NCI-H2227 (cell line): ENCODE measurements at regions not wholly inside any gene's neighbourhood (a gene's known extent, or its start where the extent isn't known, plus 50 kb on each side); places are given as distances from the start of the nearest gene placed in this dataset.
"Not testable (repeated sequence)": the region's sequence is repeated elsewhere in the genome, so short reads cannot be mapped to it uniquely, and the experiment has no call there.

ENCODE experiments used
- DNase-seq: peaks from one replicate; lab custom pipeline; 2025; ENCODE audit not compliant: unreplicated experiment; lab: John Stamatoyannopoulos, UW

GRCh38 chr12:23236066-23236780 is 611.3 kb downstream of the ETNK1 start:
- no peak for DNase-seq

GRCh38 chr12:23236811-23237210 is 611.8 kb downstream of the ETNK1 start:
- no peak for DNase-seq

GRCh38 chr12:23238190-23238589 is 613.2 kb downstream of the ETNK1 start:
- no peak for DNase-seq

- DNase-seq, result no peak
Measured at GRCh38 chr12:23238957-23239356, 614.0 kb downstream of the ETNK1 start.

- DNase-seq, result no peak
Measured at GRCh38 chr12:23245186-23245585, 620.2 kb downstream of the ETNK1 start.

- DNase-seq, result no peak
Measured at GRCh38 chr12:23253191-23253590, 628.2 kb downstream of the ETNK1 start.

GRCh38 chr12:23253910-23254309 is 628.9 kb downstream of the ETNK1 start:
- not testable (repeated sequence) for DNase-seq

GRCh38 chr12:23259558-23259957 is 634.6 kb downstream of the ETNK1 start:
- DNase-seq, result no peak

GRCh38 chr12:23262670-23263069 is 637.7 kb downstream of the ETNK1 start:
- no peak for DNase-seq

GRCh38 chr12:23277831-23278230 is 652.9 kb downstream of the ETNK1 start:
- no peak for DNase-seq

- no peak for DNase-seq
Measured at GRCh38 chr12:23281295-23281694, 656.3 kb downstream of the ETNK1 start.

GRCh38 chr12:23282701-23283100 is 657.7 kb downstream of the ETNK1 start:
- no peak for DNase-seq

GRCh38 chr12:23285764-23286530 is 661.0 kb downstream of the ETNK1 start:
- not testable (repeated sequence) for DNase-seq

- no peak for DNase-seq
Measured at GRCh38 chr12:23290627-23291330, 658.7 kb downstream of the SOX5 start.

GRCh38 chr12:23303220-23303619 is 646.2 kb downstream of the SOX5 start:
- no peak for DNase-seq

GRCh38 chr12:23303821-23304220 is 645.6 kb downstream of the SOX5 start:
- no peak for DNase-seq

- no peak for DNase-seq
Measured at GRCh38 chr12:23333938-23334337, 615.5 kb downstream of the SOX5 start.

- no peak for DNase-seq
Measured at GRCh38 chr12:23335593-23335992, 613.9 kb downstream of the SOX5 start.

GRCh38 chr12:23337213-23337612 is 612.3 kb downstream of the SOX5 start:
- no peak for DNase-seq

GRCh38 chr12:23340351-23340750 is 609.1 kb downstream of the SOX5 start:
- no peak for DNase-seq

- no peak for DNase-seq
Measured at GRCh38 chr12:23342407-23342806, 607.1 kb downstream of the SOX5 start.

- no peak for DNase-seq
Measured at GRCh38 chr12:23349564-23349963, 599.9 kb downstream of the SOX5 start.
